Embryonic facial prominence (tissue), 1 donor: ENCODE measurements at regions not wholly inside any gene's neighbourhood (a gene's known extent, or its start where the extent isn't known, plus 50 kb on each side); places are given as distances from the start of the nearest gene placed in this dataset.
"Not testable (repeated sequence)": the region's sequence is repeated elsewhere in the genome, so short reads cannot be mapped to it uniquely, and the experiment has no call there.

Source experiments
- DNase-seq: peaks from one replicate; pipeline ENCODE4 v3.0.0-alpha.2; 2016; ENCODE audit errors: extremely low spot score

DNA sequence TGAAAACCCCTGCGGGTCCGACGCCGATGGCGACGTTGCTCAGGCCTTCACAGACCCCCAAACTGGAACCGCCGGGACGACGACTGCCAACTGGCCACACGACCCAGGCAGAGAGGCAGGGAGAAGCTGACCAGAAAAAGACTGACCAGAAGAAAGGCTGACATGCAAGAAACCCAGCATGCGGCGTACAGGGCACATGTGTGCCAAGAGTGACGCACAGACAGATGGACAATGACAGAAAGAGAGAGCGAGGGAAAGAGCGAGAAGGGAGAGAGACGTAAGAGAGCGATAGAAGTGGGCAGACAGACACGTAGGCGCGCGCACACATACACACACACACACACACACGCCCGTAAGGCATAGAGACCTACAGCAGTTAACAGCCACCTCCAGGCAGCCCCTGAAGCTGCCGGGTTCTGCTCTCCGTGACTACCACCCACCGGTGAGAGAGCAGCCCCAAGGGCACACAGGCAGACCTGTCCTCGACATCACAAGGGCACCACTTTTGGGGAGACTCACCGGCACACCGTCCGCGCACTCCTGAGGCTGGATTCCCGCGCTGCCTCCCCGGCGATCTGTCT, 67.2 kb upstream of the ZNF527 start:
- DNase-seq = no peak

GRCh38 chr19:37304190-37304883, 66.6 kb upstream of the ZNF527 start:
- no peak for DNase-seq

- DNase-seq = no peak
Observed at GRCh38 chr19:37304884-37305255, 66.0 kb upstream of the ZNF527 start.

DNA sequence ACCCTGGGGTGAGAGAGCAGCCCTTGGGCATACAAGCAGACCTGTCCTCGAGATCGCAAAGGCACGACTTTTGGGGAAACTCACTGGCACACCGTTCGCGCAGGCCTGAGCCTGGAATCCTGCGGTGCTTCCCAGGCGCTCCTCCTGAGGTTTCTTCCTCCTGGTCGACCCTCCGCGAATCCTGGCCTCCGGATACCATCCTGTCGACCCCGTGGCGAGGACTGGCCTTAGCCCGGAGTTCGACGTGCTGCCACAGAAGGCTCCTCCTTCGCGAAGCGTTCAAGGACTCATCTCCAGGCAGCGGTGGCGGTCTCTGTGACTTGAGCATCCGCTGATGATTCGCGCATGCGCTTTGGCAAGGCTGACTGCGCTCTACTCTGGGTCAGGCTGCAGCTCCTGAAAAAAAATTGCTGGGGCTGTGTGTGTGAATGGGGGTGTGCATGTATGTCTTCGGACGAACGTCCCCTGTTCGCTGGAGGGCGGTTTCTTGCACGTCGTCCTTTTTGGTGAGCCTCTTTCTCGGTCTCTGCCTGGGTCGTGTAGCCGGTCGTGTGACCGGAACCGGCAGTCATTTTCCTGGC, 64.4 kb upstream of the ZNF527 start:
- DNase-seq = no peak

DNA sequence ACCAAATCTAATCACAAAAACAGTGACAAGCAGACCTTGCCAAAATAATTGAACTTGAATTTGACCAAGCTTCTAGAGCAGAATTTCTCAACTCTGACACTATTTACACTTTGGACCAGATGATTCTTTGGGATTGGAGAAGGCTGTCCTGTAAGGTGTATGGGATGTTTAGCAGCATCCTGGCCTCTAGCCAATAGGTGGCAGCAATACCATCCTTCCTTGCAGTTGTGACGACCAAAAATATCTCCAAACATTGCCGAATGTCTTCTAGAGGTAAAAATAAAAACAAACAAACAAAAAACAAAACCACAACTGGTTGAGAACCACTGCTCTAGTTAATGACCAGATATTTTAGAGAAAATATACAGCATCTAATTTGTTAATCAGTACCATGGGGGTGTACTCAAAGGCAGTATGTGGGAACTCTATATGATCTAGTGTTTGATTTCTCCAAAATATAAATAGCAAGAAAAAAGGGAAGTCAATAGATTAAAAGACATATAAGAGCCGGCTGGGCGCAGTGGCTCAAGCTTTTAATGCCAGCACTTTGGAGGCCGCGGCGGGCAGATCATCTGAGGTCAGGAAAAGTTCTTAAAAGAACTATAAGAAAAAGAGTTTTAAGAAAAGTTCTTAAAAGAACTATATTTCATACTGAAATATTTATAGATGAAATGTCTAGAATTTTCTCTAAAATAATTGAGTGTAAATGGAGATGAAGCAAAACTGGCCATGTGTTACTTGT, 60.9 kb upstream of the ZNF527 start:
- DNase-seq = no peak

GRCh38 chr19:37312531-37313334, 58.2 kb upstream of the ZNF527 start:
- DNase-seq = not testable (repeated sequence)

GRCh38 chr19:37313335-37313627, 57.6 kb upstream of the ZNF527 start:
- DNase-seq = no peak

- peak; percentile 99 for DNase-seq
Observed at GRCh38 chr19:37317403-37318209, 53.3 kb upstream of the ZNF527 start.

- DNase-seq = not testable (repeated sequence)
Observed at GRCh38 chr19:37320988-37321387, 49.9 kb upstream of the ZNF527 start.
